Activated CD8-positive, alpha-beta memory T cell treated with anti-CD3 and anti-CD28 coated beads, Interleukin-2, amount 50 U/mL, for 1 hour (primary cell): ENCODE measurements at regions not wholly inside any gene's neighbourhood (a gene's known extent, or its start where the extent isn't known, plus 50 kb on each side); places are given as distances from the start of the nearest gene placed in this dataset.

Source experiments
- DNase-seq: peaks from one replicate; pipeline ENCODE4 v3.0.0-alpha.2; 2020; ENCODE audit errors: extremely low read depth

DNA sequence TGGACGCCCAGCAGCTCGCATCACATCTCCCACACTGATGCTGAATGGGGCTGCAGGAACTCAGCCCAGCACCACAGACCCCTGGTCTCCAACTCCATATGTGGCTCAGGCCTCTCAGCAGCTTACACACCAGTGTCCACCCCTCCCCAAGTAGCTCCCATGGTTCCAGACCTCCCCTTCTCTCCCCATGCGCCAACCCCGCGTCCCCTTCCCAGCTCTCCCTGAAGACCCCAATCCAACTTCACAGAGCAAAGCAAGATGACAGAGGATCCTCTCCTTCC lies 188.9 kb downstream of the SH3BP4 start:
- DNase-seq, result no peak

DNA sequence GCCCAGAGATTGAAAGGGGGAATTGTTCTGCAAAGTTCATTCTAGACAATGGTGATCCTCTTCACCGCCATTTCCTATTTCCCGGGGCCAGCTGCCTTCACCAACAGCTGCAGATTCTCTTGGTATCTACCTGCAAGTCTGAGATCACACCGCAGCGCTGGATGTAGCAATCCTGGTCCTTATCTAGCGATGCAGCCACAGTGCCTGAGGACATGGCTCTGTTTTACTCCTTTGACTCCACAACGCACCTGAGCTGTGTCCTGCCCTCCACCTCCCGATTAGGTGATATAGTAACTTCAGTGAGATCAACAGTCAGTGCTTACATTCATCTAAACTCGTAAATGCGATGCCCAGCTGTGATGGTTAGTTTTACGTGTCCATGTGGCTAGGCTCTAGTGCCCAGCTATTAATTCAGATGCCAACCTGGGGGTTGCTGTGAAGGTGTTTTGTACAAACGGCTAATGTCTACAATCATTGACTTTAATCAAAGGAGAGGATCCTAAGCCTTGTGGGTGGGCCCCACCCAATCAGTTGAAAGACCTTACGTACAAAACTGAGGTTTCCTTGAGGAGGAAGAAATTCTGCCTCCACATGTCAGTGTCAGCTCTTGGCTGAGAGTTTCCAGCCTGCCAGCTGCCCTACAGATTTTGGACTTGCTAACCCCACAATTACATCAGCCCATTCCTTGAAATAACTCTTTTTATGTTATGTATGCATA lies 189.8 kb downstream of the SH3BP4 start:
- DNase-seq, result no peak

- DNase-seq, result no peak
Measured at GRCh38 chr2:235142601-235143000, 190.8 kb downstream of the SH3BP4 start.

DNA sequence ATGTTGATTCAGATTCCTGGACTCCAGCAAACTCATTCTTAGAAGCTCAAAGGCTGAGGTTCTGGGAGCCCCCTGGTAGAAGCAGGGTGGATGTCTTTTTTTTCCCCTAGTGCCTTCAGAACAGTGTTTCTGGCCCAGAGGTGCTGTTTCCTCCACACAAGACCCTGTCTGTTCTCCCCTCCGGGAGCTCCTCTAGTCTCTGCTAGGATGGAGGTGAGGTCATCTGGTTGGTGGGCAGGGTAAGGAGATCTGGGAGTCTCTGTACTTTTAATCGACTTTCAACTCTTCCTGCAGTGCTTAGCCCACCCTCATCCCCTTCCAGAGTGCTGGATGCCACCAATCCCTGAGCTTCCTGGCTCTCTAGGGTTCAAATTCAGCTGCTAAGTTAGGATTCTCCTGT lies 192.0 kb downstream of the SH3BP4 start:
- no peak for DNase-seq

DNA sequence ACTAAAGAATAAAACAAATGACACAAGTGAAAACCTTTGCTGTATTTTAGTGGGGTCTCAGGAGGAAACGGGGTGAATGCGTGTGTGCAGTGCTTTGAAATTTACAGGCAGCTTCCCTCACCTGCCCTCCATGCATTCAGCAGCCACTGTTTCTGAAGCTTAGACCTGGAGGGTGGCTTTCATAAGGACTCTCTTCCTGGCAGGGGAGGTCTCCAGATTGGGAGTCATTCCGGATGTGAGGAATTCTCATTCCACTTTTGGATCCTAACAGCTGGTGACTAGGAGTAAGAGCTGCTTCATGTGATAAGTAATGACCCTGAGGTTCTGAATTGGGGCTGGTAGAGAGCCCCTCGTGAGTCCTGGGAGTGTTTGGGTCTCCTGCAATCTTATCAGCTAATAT lies 192.5 kb downstream of the SH3BP4 start:
- DNase-seq, result no peak

- no peak for DNase-seq
Measured at GRCh38 chr2:235146206-235146605, 194.4 kb downstream of the SH3BP4 start.

DNA sequence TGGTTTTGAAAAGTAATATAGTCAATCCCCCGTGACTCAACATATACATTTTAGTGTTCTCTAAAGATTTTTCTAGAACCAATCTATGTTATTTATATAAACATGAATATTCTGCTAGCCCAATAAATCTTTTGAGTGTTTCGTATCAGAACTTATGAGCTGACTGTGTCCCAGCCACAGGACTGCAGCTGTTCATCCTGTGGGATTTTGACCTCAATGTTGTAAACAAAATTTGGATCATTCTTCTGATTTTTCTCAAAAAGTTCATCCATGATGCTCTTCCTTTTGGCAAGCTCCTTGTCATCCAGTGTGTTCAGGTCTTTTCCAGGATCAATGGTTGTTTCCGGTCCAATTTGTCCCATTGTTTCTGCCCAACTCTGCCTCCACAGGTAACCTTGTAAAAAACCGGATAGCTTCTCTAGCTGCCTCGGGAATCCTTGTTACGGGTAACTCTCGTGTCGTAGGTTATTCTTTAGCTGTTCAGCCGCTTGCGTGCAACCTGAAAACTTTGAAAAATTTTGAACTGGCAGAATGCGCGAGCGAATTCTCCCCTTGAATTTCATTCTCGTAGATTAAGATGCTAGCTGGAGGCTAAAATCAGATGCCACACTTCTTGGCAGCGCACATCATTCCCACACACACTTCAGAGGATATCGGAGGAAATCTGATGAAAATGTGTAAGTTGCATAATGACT lies 195.2 kb downstream of the SH3BP4 start:
- no peak for DNase-seq

GRCh38 chr2:235148201-235149170 lies 196.7 kb downstream of the SH3BP4 start:
- no peak for DNase-seq

- no peak for DNase-seq
Measured at GRCh38 chr2:235149240-235149659, 197.4 kb downstream of the SH3BP4 start.

DNA sequence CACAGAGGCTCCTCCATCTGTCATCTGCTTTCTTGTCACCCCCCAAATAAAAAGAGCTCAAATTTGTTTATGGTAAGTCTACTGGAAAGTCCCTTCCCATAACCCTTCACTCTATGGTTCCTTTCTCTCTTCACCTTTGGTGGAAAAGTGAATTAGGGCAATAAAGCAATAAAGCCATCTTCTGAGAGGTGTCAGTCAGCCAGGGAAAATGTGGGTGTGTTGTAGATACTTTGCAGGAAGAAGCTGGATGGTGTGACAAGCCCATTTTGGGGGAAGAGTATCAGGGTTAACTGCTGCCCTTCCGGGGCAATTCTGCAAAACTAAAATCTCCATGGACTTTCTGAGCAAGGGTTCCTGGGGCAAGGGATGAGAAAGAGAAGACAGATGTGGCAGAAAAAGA lies 197.9 kb downstream of the SH3BP4 start:
- DNase-seq, result no peak

DNA sequence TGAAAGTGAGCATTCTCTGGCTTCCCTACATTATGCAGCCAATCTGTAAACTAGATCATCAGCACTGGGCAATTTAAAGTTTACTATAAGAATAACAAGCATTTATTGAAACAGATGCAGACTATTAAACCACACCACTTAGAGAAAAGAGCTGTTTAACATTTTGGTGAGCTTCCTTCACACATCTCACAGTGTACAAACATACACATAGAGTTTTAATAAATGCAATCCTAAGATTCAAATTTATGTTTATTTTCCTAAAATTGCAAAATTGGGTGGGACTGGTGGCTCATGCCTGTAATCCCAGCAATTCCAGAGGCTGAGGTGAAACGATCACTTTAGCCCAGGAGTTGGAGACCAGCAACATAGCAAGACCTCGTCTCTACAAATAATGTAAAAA lies 199.3 kb downstream of the SH3BP4 start:
- no peak for DNase-seq

DNA sequence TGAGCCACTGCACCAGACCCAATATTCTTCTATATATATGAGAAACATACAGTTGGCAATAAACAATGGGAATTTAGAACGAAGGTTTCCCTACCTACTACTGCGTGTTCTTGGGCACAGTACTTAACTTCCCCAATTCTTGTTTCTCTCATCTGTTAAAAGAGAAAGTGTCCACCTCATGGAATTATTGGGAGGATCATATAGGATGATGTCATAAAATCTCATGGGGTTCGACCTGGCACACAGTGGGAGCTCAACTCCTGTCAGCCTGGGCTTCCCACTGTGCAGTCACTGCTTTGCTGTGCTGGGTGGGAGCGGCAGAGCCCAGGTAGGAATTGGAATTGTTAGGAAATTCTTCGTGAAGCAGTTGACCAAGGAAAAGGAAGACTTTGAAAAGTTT lies 203.3 kb downstream of the SH3BP4 start:
- no peak for DNase-seq

- no peak for DNase-seq
Measured at GRCh38 chr2:235156055-235156454, 204.2 kb downstream of the SH3BP4 start.

DNA sequence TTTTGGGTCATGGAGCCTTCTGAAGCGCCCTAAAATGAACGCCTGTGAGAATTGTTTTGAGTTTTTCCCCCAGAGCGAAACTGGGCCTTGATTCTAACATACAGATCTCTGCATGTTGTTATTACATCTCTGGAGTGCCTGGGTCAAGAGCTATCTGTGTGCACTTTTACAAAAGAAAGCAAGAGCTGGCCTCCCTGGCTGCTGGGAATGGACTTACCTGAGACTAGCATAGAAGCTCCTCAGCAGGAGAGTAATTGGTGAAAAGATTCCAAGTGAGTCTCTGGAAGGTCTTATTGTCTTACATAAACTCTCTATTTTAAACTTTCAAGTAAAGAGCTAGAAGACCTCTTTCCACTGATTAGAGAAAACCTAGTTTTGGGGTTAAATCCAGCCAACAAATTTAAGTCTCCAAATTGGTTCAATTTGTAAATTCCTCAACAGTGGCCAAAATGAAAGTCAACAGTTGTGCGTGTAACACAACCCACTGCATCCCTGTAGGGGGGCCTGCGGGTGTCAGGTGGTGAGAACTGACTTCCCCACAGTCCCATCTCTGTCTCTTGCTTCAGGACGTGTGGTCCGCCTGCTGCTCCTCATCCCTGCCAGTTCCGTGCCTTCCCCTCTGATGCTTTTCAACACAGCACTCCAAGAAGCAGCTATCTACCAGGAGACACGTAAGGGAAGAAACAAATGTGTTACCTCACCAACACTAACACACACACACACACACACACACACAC lies 206.1 kb downstream of the SH3BP4 start:
- no peak for DNase-seq

- no peak for DNase-seq
Measured at GRCh38 chr2:235160281-235160810, 208.5 kb downstream of the SH3BP4 start.

GRCh38 chr2:235161565-235161964 lies 209.7 kb downstream of the SH3BP4 start:
- DNase-seq, result no peak

- DNase-seq, result no peak
Measured at GRCh38 chr2:235162082-235162836, 210.4 kb downstream of the SH3BP4 start.

GRCh38 chr2:235162837-235163197 lies 211.0 kb downstream of the SH3BP4 start:
- no peak for DNase-seq

GRCh38 chr2:235165136-235165535 lies 213.3 kb downstream of the SH3BP4 start:
- DNase-seq, result no peak

- no peak for DNase-seq
Measured at GRCh38 chr2:235165631-235166030, 213.8 kb downstream of the SH3BP4 start.
